Fibroblast of pulmonary artery (primary cell): ENCODE measurements at regions not wholly inside any gene's neighbourhood (a gene's known extent, or its start where the extent isn't known, plus 50 kb on each side); places are given as distances from the start of the nearest gene placed in this dataset.
A peak's percentile ranks its signal among the peaks of the same experiment; 100 is the strongest.

Experiments used
- DNase-seq: peaks from one replicate; pipeline ENCODE4 v3.0.0-alpha.2; 2010; ENCODE audit warnings: low read depth
- H3K4me3 ChIP-seq: replicated peaks from 2 replicates; pipeline ENCODE4 v1.5.1; 2011; ENCODE audit warnings: low read depth, mild to moderate bottlenecking, control low read depth, low read length, moderate library complexity
- TF ChIP-seq, protein P1 (sequence below): IDR thresholded peaks from 2 replicates; pipeline ENCODE4 v1.5.1; 2011; ENCODE audit warnings: mild to moderate bottlenecking, control low read depth, low read length, inconsistent platforms; ENCODE audit errors: missing control alignments

DNA sequence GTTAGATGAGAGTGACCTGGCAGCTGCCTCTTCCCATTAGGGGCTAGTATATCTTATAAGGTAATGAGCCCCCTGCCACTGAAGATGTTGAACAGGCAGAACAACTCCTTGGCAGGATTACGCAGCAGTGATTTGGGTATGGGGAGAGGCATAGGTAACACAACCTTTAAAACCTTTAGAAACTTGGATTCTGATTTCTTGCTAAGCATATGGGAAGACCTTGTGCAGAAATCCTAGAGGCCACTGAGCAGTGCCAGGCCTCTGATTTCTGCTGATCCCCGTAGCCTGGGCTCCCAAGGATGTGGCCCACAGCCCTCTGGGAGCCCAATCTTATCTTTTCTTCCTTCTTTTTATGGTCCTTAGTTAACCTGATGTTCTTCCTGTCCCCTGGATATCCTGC lies 237.9 kb upstream of the ROPN1 start:
- TF ChIP-seq, protein P1, sequence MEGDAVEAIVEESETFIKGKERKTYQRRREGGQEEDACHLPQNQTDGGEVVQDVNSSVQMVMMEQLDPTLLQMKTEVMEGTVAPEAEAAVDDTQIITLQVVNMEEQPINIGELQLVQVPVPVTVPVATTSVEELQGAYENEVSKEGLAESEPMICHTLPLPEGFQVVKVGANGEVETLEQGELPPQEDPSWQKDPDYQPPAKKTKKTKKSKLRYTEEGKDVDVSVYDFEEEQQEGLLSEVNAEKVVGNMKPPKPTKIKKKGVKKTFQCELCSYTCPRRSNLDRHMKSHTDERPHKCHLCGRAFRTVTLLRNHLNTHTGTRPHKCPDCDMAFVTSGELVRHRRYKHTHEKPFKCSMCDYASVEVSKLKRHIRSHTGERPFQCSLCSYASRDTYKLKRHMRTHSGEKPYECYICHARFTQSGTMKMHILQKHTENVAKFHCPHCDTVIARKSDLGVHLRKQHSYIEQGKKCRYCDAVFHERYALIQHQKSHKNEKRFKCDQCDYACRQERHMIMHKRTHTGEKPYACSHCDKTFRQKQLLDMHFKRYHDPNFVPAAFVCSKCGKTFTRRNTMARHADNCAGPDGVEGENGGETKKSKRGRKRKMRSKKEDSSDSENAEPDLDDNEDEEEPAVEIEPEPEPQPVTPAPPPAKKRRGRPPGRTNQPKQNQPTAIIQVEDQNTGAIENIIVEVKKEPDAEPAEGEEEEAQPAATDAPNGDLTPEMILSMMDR, result no peak
- no peak for DNase-seq
- H3K4me3 ChIP-seq, result no peak overlapping the region

DNA sequence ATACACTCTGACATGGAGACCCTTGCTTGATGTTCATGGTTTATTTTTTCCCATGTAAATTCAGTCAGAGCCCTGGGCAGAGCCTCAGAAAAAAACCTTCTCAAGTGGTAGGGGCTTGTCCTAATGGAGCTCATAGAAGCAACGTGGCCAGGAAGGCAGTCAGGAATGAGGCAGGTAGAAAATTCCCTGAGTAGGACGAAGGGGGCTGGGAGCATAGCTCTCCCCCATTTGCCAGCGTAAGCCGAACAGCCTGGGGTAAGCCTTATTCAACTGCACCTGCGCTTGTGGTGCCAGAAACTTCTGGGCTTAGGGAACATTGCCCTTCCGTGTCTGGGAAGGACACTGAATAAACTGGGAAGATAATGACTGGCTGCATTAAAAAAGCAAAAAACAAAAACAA lies 238.5 kb upstream of the ROPN1 start:
- H3K4me3 ChIP-seq, result no peak overlapping the region
- DNase-seq, result no peak
- TF ChIP-seq, protein P1, result no peak

DNA sequence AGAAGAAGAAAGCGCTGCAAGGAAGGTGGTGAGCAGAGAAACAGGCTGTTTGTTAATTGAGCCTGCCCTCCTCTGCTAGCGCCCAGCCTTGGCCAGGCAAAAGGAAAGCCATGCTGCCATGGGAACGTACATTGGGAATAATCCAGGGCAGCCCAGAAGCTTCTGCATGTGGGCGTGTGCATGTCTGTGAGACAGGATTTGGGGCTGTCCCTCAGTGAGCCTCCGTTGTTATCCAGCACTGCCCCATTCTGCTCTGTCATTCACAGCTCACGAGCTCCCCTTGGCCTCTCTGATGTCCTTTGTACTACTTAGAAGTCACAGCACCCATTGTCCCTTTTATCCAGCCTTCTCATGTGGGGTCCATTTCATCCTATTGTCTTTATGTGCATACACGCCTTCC lies 239.1 kb upstream of the ROPN1 start:
- TF ChIP-seq, protein P1, result no peak
- DNase-seq, result no peak

DNA sequence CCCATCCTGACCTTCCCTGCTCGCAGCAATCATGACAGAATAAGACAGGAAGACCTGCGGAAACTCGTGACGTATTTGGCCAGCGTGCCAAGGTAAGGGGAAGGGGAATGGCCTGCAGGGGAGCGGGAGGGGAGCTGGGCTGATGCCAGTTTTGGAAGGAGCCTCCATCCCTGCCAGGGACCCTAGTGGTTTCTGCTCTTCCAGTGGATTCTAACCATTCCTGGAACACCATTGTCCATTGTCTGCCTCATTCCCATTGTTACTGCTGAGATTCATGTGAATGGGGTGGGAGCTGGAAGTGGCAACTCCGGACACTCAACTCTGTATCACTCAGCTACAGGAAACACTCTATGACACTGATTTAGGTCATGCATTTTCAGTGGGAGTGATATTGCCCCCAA lies 242.9 kb upstream of the ROPN1 start:
- DNase-seq, result no peak
- TF ChIP-seq, protein P1, result no peak
- H3K4me3 ChIP-seq, result no peak overlapping the region

More for the DNA sequence above, 239.1 kb upstream of the ROPN1 start:
- H3K4me3 ChIP-seq, result no peak overlapping the region

DNA sequence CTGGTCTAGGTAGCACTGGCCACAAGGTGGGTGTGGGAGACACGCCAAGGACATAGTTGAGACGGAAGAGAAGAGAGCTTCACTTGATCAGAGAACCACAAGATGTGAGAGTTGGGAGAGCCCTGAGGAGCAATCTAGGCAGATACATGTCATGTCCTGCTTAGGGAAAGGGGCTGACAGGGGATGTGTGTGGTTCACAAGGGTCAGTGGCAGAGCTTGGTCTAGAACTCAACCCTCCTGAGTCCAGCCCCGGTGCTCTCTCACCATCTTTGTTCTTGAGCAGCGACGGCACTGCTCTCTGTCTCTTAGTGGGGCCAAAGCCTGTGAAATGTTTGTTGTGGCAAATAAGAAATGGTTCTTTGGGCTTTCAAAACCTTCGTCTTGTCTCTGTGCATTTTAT lies 243.5 kb upstream of the ROPN1 start:
- no peak for DNase-seq
- TF ChIP-seq, protein P1, result no peak

DNA sequence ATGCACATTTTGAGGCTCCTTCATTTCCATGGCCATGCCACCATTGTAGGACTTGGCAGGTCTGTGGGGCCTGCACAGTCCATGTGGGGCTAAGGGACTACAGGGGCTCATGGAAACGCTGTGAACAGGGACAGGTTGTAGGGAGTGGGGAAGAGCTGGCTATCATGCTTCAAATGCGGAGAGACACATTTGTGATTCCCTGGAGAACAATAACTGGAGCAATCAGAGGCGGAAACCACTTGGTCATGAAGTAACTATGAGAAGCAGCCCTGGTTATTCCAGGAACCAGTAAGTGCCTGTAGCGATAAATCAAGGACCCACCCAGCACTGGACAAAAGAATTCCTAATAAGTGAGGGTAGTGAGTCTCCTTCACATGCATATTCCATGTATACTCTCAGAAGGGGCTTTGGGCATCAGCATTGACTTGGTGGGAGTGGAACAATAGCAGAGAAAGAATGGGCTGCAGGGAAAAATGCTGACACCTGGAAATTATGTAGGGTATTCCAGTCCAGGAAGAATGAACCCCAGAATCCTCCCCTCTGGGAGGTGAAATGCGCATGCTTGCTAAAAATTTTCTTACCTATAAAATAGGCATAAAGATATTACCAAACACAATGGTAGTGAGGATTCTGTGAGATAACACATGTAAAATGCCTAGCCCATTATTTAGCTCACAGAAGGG lies 251.4 kb upstream of the ROPN1 start:
- no peak for DNase-seq
- TF ChIP-seq, protein P1, result no peak
- no peak overlapping the region for H3K4me3 ChIP-seq

More for the DNA sequence above, 243.5 kb upstream of the ROPN1 start:
- H3K4me3 ChIP-seq, result no peak overlapping the region

- TF ChIP-seq, protein P1, result no peak
- peak; percentile 22 for DNase-seq
- no peak overlapping the region for H3K4me3 ChIP-seq
Measured at GRCh38 chr3:124246376-124246775, 254.5 kb upstream of the ROPN1 start.
